ENCODE measurements at regions not wholly inside any gene's neighbourhood (a gene's known extent, or its start where the extent isn't known, plus 50 kb on each side); places are given as distances from the start of the nearest gene placed in this dataset.

DNA sequence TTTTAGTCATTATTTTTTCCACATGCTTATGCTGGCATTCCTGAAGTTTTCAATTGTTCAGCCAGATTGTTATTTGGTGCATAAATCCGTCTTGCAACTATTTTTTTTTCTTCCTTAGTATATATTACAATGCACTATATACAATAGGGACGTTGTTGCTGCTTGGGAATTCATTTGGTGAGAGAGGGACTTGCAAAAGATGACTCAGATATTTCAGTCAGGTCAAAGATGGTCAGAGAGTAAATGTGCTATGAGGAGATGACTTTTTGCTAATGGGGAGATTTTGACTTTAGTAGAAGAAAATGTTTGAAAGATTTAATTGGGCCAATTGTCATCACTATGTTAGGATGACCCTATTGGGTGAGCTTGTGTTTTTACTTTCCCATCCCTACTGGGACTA is 348.4 kb upstream of the MTPN start:
- no peaks in the 10 kb centered on the region for H3K27me3 ChIP-seq (ENCODE audit: insufficient read depth, low read length)
- H3K4me3 ChIP-seq (ENCODE audit: low read depth, low read length, poor library complexity, severe bottlenecking), result no peak overlapping the region
- no peak overlapping the region for H3K27ac ChIP-seq (ENCODE audit: low read depth, low read length, poor library complexity, severe bottlenecking)
- no peaks in the 10 kb centered on the region for H3K9me3 ChIP-seq (ENCODE audit: low read length)
- H3K9me2 ChIP-seq (ENCODE audit: low read depth, low read length), result no peaks in the 10 kb centered on the region
- no peaks in the 10 kb centered on the region for H3F3A ChIP-seq (ENCODE audit: insufficient read depth, low read length)
- no peaks in the 10 kb centered on the region for H3K79me2 ChIP-seq (ENCODE audit: insufficient read depth, low read length)
- no peaks in the 10 kb centered on the region for H4K20me1 ChIP-seq (ENCODE audit: insufficient read depth, low read length)
- no peak for TF ChIP-seq EZH2 (IDR thresholded peaks at IDR 0.05; ENCODE audit: borderline replicate concordance, low read length)
- TF ChIP-seq, protein P1, sequence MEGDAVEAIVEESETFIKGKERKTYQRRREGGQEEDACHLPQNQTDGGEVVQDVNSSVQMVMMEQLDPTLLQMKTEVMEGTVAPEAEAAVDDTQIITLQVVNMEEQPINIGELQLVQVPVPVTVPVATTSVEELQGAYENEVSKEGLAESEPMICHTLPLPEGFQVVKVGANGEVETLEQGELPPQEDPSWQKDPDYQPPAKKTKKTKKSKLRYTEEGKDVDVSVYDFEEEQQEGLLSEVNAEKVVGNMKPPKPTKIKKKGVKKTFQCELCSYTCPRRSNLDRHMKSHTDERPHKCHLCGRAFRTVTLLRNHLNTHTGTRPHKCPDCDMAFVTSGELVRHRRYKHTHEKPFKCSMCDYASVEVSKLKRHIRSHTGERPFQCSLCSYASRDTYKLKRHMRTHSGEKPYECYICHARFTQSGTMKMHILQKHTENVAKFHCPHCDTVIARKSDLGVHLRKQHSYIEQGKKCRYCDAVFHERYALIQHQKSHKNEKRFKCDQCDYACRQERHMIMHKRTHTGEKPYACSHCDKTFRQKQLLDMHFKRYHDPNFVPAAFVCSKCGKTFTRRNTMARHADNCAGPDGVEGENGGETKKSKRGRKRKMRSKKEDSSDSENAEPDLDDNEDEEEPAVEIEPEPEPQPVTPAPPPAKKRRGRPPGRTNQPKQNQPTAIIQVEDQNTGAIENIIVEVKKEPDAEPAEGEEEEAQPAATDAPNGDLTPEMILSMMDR (IDR thresholded peaks at IDR 0.05; ENCODE audit: low read length), result no peak
- H2AFZ ChIP-seq (ENCODE audit: low read length), result no peak overlapping the region
- H3K4me2 ChIP-seq (ENCODE audit: low read length), result no peak overlapping the region
- no peaks in the 10 kb centered on the region for H3K4me1 ChIP-seq (ENCODE audit: insufficient read depth, low read length, severe bottlenecking)
- no peaks in the 10 kb centered on the region for H3K36me3 ChIP-seq (ENCODE audit: insufficient read depth, low read length)
- H3K9ac ChIP-seq (ENCODE audit: low read length), result no peak overlapping the region

DNA sequence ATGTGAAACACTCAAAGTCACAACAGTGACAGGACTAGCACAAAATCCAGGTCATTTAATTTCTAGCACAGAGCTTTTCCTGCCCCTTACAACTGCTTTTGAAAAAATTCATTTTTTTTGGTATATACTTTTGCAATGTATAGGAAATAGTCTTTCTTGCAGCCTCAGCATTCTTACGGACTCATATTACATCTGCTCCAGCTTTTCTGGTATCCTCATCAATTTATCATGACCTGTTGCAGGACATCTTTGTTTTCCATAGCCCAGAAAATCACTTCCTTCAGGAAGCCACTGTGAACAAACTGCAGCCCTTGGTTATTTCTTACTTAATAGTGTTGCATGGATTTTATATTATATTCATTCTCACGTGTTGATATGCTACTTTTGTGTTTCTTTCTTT is 347.9 kb upstream of the MTPN start:
- no peaks in the 10 kb centered on the region for H3K9me2 ChIP-seq (ENCODE audit: low read depth, low read length)
- H3K4me2 ChIP-seq (ENCODE audit: low read length), result no peak overlapping the region
- no peaks in the 10 kb centered on the region for H3F3A ChIP-seq (ENCODE audit: insufficient read depth, low read length)
- TF ChIP-seq, protein P1 (IDR thresholded peaks at IDR 0.05; ENCODE audit: low read length), result no peak
- TF ChIP-seq EZH2 (IDR thresholded peaks at IDR 0.05; ENCODE audit: borderline replicate concordance, low read length), result no peak
- H3K9ac ChIP-seq (ENCODE audit: low read length), result no peak overlapping the region
- H3K27me3 ChIP-seq (ENCODE audit: insufficient read depth, low read length), result no peaks in the 10 kb centered on the region
- no peak overlapping the region for H3K4me3 ChIP-seq (ENCODE audit: low read depth, low read length, poor library complexity, severe bottlenecking)
- no peak overlapping the region for H3K27ac ChIP-seq (ENCODE audit: low read depth, low read length, poor library complexity, severe bottlenecking)
- H4K20me1 ChIP-seq (ENCODE audit: insufficient read depth, low read length), result no peaks in the 10 kb centered on the region
- H3K9me3 ChIP-seq (ENCODE audit: low read length), result no peaks in the 10 kb centered on the region
- no peak overlapping the region for H2AFZ ChIP-seq (ENCODE audit: low read length)
- H3K4me1 ChIP-seq (ENCODE audit: insufficient read depth, low read length, severe bottlenecking), result no peaks in the 10 kb centered on the region
- no peaks in the 10 kb centered on the region for H3K79me2 ChIP-seq (ENCODE audit: insufficient read depth, low read length)
- H3K36me3 ChIP-seq (ENCODE audit: insufficient read depth, low read length), result no peaks in the 10 kb centered on the region

DNA sequence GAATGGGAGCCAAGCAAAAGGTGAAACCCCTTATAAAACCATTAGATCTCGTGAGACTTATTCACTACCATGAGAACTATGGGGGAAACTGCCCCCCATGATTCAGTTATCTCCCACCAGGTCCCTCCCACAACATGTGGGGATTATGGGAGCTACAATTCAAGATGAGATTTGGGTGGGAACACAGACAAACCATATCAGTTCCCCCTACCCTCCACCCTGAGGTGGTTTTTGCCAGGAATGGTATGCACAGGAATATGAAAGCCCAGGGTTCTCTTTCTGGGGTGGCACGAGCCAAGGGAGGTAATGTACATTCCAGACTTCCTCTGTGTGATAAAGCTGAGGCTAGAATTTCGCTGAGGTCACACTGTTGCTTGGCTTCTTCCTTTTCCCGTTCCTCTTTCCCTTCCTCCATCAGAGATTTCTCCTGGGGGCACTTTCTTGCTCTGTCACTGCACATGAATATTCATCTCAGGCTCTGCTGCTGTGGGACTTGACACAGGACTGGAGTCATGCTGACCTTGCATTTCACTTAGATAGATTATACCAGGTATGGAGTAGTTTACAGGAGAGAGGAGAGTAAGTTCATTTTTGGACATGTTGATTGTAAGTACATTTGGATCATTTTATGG is 347.0 kb upstream of the MTPN start:
- Histone ChIP-seq H3K9me2 (ENCODE audit: low read depth, low read length) (no peaks in the 10 kb centered on the region), H3K27me3 (ENCODE audit: insufficient read depth, low read length) (no peaks in the 10 kb centered on the region), H3F3A (ENCODE audit: insufficient read depth, low read length) (no peaks in the 10 kb centered on the region), H3K9me3 (ENCODE audit: low read length) (no peaks in the 10 kb centered on the region), H3K4me2 (ENCODE audit: low read length) (no peak overlapping the region), H2AFZ (ENCODE audit: low read length) (no peak overlapping the region), H3K4me3 (ENCODE audit: low read depth, low read length, poor library complexity, severe bottlenecking) (no peak overlapping the region), H3K27ac (ENCODE audit: low read depth, low read length, poor library complexity, severe bottlenecking) (no peak overlapping the region), H4K20me1 (ENCODE audit: insufficient read depth, low read length) (no peaks in the 10 kb centered on the region), H3K4me1 (ENCODE audit: insufficient read depth, low read length, severe bottlenecking) (no peaks in the 10 kb centered on the region), H3K9ac (ENCODE audit: low read length) (no peak overlapping the region), H3K79me2 (ENCODE audit: insufficient read depth, low read length) (no peaks in the 10 kb centered on the region), H3K36me3 (ENCODE audit: insufficient read depth, low read length) (no peaks in the 10 kb centered on the region)
- TF ChIP-seq, protein P1 (IDR thresholded peaks at IDR 0.05; ENCODE audit: low read length), result no peak
- no peak for TF ChIP-seq EZH2 (IDR thresholded peaks at IDR 0.05; ENCODE audit: borderline replicate concordance, low read length)

Data from OCI-LY1 (cell line).